ENCODE measurements at regions not wholly inside any gene's neighbourhood (a gene's known extent, or its start where the extent isn't known, plus 50 kb on each side); places are given as distances from the start of the nearest gene placed in this dataset.

GRCh38 chr4:18846313-18846712 is 824.8 kb upstream of the LCORL start:
- TF ChIP-seq, protein P1, sequence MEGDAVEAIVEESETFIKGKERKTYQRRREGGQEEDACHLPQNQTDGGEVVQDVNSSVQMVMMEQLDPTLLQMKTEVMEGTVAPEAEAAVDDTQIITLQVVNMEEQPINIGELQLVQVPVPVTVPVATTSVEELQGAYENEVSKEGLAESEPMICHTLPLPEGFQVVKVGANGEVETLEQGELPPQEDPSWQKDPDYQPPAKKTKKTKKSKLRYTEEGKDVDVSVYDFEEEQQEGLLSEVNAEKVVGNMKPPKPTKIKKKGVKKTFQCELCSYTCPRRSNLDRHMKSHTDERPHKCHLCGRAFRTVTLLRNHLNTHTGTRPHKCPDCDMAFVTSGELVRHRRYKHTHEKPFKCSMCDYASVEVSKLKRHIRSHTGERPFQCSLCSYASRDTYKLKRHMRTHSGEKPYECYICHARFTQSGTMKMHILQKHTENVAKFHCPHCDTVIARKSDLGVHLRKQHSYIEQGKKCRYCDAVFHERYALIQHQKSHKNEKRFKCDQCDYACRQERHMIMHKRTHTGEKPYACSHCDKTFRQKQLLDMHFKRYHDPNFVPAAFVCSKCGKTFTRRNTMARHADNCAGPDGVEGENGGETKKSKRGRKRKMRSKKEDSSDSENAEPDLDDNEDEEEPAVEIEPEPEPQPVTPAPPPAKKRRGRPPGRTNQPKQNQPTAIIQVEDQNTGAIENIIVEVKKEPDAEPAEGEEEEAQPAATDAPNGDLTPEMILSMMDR (conservative IDR thresholded peaks at IDR 0.05; ENCODE audit: low read length): no peak
- no peak for DNase-seq (ENCODE audit: low read depth)
- no peak overlapping the region for H3K4me3 ChIP-seq (ENCODE audit: low read length)

GRCh38 chr4:18844726-18845125 is 823.2 kb upstream of the LCORL start:
- TF ChIP-seq, protein P1 (conservative IDR thresholded peaks at IDR 0.05; ENCODE audit: low read length): no peak
- DNase-seq (ENCODE audit: low read depth): no peak
- no peak overlapping the region for H3K4me3 ChIP-seq (ENCODE audit: low read length)

DNA sequence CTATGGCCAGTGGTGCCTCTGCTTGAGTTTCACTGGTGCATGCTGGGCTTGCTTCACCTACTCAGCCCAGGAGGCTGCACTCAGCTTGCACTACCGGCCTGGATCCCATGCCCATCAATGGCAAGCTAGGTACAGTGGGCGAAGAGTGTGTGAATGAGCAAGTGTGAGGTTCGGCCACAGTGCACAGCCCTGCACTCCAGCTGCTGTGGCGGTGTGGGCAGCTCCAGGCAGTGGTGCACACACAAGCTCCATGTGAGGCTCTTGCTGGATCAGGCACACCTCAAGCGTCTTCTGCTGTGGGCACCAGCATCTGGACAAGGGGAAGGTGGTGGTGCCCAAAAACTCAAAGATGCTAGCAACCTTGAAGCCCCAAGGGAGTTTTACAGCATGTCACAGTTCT is 820.9 kb upstream of the LCORL start:
- DNase-seq (ENCODE audit: low read depth): no peak
- H3K4me3 ChIP-seq (ENCODE audit: low read length): no peak overlapping the region
- TF ChIP-seq, protein P1 (conservative IDR thresholded peaks at IDR 0.05; ENCODE audit: low read length): no peak

DNA sequence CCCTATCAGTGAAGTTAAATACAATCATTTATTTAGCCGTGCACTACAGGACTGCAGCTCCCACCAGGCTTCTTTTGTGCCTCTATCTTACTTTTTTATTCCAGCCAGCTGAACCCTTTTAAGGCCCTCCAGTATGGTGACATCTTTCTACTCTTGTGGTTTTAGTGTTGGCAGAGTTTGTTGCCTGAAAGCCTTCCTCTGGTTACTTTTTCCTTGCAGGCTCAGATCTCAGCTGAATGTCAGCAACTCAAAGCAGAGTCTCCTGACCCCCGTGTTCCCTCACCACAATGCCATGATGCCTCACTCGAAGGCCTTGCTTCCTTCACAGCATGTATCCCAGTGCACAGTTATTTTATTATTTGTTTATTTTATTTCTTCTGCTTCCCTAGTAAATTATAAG is 818.9 kb upstream of the LCORL start:
- TF ChIP-seq, protein P1 (conservative IDR thresholded peaks at IDR 0.05; ENCODE audit: low read length): no peak
- DNase-seq (ENCODE audit: low read depth): no peak
- H3K4me3 ChIP-seq (ENCODE audit: low read length): no peak overlapping the region

- no peak for DNase-seq (ENCODE audit: low read depth)
- H3K4me3 ChIP-seq (ENCODE audit: low read length): no peak overlapping the region
- TF ChIP-seq, protein P1 (conservative IDR thresholded peaks at IDR 0.05; ENCODE audit: low read length): no peak
Measured at GRCh38 chr4:18816228-18816895, 794.8 kb upstream of the LCORL start.

GRCh38 chr4:18815779-18816173 is 794.2 kb upstream of the LCORL start:
- TF ChIP-seq, protein P1 (conservative IDR thresholded peaks at IDR 0.05; ENCODE audit: low read length): no peak
- DNase-seq (ENCODE audit: low read depth): no peak
- H3K4me3 ChIP-seq (ENCODE audit: low read length): no peak overlapping the region

GRCh38 chr4:18815081-18815778 is 793.7 kb upstream of the LCORL start:
- no peak for DNase-seq (ENCODE audit: low read depth)
- TF ChIP-seq, protein P1 (conservative IDR thresholded peaks at IDR 0.05; ENCODE audit: low read length): no peak
- no peak overlapping the region for H3K4me3 ChIP-seq (ENCODE audit: low read length)
